ENCODE measurements at regions not wholly inside any gene's neighbourhood (a gene's known extent, or its start where the extent isn't known, plus 50 kb on each side); places are given as distances from the start of the nearest gene placed in this dataset.

GRCh38 chr3:4083225-4084015 is 219.7 kb upstream of the SETMAR start:
- TF ChIP-seq CTCF (IDR thresholded peaks at IDR 0.05) (no peak), POLR2A (IDR thresholded peaks at IDR 0.05) (no peak)
